GM23338 (cell line): ENCODE measurements at regions not wholly inside any gene's neighbourhood (a gene's known extent, or its start where the extent isn't known, plus 50 kb on each side); places are given as distances from the start of the nearest gene placed in this dataset.

Experiments
- CTCF ChIP-seq, 2 experiments: fragments of 200-600 bp in 1 of 2; sonication (generic) in 1 of 2; conservative IDR thresholded peaks; 2 replicates each; pipeline versions ENCODE4 v1.5.1 to v1.6.1; 2016 to 2017; ENCODE audit warnings: antibody characterized with exemption in 2 of 2, low read depth in 2 of 2, mild to moderate bottlenecking in 2 of 2, moderate library complexity in 1 of 2
- EZH2 ChIP-seq: fragments of 200-600 bp; sonication (generic); IDR thresholded peaks from one replicate; pipeline ENCODE4 v1.8.0; 2017; ENCODE audit warnings: antibody characterized with exemption, mild to moderate bottlenecking, low read depth; ENCODE audit not compliant: unreplicated experiment
- EZH2phosphoT487 ChIP-seq: fragments of 200-600 bp; sonication (generic); IDR thresholded peaks from one replicate; pipeline ENCODE4 v1.8.1; 2018; ENCODE audit warnings: antibody characterized with exemption; ENCODE audit not compliant: unreplicated experiment
- REST ChIP-seq: IDR thresholded peaks from one replicate; pipeline ENCODE4 v1.6.1; 2018; ENCODE audit warnings: antibody characterized with exemption; ENCODE audit not compliant: unreplicated experiment

GRCh38 chr13:33690354-33690753, 127.6 kb upstream of the RFC3 start:
- TF ChIP-seq REST (no peak), CTCF (conservative IDR thresholded peaks at IDR 0.05; ENCODE audit: low read depth in 2 of 2) (no peak), EZH2 (no peak), EZH2phosphoT487 (no peak)
